ACHN (cell line): ENCODE measurements at regions not wholly inside any gene's neighbourhood (a gene's known extent, or its start where the extent isn't known, plus 50 kb on each side); places are given as distances from the start of the nearest gene placed in this dataset.

Source experiments
- DNase-seq: peaks from one replicate; pipeline ENCODE4 v3.0.0-alpha.2; 2015
- in situ Hi-C: cut with HindIII; loops from 2 replicates; pipeline ENCODE4 v1.10.0; 2017; ENCODE audit warnings: low sequenced_read_pairs, low pct_ligation_motif_present, low pct_unique_long_range_greater_than_20kb

DNA sequence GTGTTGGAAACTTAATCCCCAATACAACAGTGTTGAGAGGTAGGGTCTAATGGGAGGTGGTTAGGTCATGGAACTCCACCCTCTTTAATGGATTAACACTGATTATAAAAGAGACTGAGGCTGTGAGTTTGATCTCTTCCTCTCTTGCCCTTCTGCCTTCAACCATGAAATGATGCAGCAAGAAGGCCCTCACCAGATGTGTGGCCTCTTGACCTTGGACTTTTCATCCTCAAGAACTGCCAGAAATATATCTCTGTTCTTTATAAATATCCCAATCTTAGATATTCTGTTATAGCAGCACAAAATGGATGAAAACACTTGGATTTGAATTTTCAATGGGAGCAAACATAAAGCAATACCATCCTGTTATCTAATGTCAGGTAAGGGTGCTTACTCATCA lies 67.6 kb downstream of the NMUR2 start:
- in situ Hi-C loops, result no loop called here
- no peak for DNase-seq

DNA sequence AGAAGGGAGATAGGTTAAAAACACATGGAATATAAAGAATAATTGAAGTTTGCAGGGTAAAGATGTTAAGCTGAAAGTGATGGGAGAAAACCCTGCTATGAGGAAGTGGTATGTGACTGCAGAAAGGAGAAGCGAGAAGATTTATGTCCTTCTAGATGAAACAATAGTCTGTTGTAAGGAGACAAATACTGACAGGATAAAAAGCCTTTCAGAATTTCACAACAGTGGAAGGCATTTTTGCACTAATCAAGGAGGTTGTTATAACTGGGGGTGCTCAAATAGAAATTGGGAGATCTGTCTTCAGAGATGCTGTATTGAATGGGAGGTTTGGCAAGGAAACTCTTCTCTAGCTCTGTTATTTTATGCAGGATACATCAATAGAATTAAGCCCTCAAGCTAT lies 69.6 kb downstream of the NMUR2 start:
- in situ Hi-C loops, result no loop called here
- DNase-seq, result no peak

DNA sequence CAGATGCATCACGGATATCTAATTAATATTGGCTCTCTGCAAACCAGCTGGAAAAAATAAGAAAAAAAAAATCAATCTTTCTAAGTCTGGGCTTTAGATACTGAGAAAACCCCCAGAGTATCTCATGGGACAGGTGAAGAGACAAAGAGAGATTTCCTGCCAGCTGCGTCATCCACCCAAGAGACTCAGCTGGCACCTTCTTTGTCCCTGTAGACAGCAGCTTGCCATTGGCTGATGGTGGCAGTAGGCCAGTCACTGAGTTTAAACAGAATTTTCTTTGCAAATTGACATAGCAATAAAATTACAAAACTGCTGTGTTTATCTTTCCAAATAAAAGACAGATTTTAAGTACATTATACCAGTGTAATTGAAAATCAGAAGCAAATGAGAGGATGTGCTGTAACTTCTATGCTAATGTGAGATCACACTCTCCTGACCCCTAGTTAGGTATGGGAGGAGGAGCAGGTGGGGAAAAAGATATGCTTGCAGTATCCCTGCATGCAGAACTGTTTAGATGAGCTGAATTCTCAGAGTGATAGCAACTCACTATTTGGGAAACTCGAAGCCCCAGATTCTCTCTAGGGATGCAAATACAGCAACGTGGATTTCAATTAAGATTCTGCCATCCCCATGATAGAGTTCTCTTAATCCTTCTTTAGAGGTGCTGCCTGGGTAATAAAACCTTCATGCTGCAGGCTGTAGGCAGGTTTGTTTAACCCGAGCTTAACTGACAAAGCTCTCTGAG lies 72.2 kb downstream of the NMUR2 start:
- DNase-seq, result no peak
- in situ Hi-C loops, result no loop called here

DNA sequence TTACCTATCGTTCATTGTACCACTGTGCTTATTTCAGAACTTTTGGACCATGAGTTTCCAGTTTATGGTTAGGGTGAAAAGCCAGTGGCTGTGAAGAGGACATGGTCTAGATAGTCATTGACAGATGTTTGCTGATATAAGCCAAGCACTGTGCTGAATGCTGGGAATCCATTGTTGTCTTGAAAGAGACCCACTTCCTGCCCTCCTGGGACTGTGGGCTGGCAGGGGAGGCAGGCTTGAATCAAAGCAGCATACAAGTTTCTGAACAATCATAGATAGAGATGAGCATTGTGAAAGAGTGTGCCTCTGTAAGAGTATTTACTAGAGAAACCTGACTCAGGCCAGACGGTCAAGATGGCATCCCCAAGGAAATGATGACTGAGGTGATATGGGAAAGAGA lies 73.4 kb downstream of the NMUR2 start:
- DNase-seq, result no peak
- in situ Hi-C loops, result no loop called here

DNA sequence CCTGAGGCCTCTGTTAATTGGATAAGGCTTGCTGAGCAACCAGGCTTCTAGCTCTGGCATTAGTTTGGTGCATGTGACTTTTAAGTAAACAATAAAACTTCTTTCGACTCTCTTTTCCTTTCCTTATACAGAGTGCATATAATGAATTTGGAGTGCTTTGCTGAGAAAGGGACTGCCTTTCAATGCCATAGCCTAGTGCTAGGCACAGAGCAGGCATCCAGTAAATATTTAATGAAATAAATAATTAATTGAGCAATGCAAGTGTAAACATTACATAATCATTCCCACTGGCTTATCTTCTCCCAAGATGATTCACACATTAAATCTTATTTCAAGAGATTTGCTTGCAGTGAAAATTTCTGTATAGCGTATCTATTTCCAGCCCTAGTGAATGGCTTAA lies 74.1 kb downstream of the NMUR2 start:
- no peak for DNase-seq

DNA sequence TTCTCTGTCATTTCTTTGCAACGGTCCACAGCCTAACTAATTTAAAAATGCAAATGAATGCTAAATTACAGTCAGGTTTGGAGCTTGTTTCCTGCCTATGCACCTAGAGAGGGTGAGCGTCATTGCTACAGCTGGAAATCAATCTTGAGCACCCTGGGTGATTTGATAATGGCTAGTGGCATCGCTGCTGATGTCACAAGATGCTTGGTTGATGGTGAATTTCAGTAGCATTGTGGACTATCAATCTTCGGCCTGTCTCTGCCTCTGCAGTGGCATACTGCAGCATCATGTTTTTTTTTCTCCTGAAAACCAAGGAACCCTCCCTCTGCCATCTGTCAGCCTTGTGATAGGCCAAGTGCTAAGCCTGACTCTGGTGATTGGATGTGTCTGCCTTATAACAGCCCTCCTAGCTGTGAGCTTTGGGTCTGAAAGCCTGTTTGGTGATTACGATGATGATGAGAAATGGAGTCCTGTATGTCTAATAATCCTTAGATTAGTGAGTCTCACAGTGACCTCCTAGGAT lies 75.3 kb downstream of the NMUR2 start:
- no peak for DNase-seq
- in situ Hi-C loops, result no loop called here

More for the DNA sequence above, 74.1 kb downstream of the NMUR2 start:
- in situ Hi-C loops, result no loop called here

DNA sequence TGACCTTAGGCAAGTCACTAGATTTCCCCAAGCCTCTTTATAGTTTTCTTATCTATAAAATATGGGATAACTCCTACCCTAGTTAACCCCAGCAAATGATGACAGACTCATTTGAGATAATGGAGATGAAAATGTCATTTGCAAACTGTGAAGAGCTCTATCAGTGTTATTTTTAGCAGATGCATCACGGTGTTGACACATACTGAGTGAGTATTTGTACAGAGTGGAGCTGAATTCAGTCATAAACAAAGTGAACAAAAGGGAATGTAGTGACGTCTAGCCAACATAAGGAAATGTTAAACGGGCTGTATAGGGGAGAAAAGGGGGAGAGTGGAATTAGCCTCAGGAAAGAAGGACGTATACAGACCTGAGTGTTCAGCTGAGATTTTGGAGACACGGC lies 75.9 kb downstream of the NMUR2 start:
- DNase-seq, result no peak
- in situ Hi-C loops, result no loop called here

DNA sequence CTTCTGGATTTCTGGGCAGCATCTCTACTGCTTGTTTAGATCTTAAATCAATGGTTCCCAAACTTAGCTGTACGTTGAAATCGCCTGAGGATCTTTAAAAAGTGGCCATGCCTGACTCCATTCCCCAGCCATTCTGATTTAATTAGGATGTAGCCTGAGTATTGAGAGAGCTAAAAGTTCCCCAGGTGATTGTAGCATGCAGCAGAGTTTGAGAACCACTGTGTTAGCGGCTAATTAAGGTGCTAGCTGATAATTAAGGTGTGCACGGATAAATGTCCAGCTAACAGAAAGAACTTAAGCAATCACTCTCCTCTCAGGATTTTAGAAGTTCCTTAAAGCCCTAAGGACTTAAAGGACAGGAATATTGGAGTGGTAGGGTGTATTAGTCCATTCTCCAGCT lies 89.1 kb downstream of the NMUR2 start:
- in situ Hi-C loops, result no loop called here
- DNase-seq, result no peak

DNA sequence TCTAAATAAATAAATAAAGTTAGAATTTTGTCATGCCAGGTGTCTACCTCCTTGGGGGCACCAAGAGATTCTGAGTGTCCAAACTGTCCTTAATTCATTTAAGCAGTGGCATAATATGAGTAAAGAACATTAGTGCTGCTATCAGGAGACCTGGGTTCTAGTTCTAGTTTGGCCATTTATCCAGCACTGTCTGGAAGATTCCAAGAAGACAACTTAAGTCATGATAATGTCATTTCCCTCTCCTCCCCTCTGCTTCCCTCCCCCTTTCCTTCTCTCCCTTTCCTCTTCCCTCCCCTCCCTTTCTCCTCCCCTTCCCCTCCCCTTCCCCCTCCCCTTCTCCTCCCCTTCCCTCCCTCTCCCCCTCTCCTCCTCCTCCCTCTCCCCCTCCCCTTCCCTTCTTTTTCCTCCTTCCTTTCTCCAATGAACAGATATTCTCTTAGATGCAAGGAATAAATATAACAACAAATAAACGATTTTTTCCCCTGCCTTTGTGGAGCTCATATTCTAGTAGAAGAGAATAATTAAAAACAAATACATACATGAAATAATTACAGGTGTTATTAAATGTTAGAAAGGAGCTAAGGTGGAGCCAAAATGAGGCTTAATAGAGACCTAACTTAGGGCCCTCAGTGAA lies 90.8 kb downstream of the NMUR2 start:
- DNase-seq, result no peak
- in situ Hi-C loops, result no loop called here

DNA sequence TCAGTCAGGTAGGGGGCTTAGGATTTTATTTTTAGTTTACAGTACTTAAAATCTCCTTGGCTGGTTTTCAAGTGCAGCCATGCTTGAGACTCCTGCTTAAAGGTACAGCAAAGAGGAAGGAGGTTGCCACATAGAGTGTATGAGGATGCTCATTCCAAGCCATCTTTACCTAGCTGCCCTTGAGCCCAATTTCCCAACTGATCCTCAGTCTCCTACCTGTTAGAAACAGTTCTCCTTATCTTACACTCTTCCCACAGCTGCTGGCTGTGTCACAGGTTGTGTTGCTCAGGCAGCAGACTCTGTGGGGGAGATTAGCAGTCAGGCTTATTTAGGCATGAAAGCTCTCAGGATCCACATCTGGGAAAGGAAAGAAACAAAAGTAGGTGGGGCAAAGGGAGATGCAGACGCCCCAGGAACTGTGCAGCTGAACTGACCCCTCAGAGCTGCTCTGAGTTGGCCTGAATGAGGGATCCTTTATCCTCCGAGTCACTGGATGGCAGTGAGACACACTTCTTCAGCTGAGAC lies 95.1 kb downstream of the NMUR2 start:
- in situ Hi-C loops, result no loop called here
- DNase-seq, result no peak

DNA sequence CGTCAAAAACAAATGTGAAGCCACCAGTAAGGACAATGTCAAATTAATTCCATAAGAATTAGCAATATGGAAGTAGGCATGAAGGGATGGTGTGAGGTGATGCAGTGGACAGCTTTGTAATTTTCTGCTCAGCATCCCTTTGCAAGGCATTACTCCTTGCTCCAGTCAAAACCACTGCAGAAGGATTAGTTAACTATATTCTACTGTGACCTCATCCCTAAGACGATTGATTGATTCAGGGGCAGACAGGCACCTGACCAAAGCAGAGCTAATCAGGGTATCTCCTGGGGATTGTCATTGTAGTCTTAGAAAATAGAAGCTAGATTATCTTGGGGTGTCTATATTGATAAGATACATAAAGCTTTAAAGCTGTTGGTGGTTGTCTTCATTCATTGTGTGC lies 98.7 kb downstream of the NMUR2 start:
- in situ Hi-C loops, result no loop called here
- no peak for DNase-seq

DNA sequence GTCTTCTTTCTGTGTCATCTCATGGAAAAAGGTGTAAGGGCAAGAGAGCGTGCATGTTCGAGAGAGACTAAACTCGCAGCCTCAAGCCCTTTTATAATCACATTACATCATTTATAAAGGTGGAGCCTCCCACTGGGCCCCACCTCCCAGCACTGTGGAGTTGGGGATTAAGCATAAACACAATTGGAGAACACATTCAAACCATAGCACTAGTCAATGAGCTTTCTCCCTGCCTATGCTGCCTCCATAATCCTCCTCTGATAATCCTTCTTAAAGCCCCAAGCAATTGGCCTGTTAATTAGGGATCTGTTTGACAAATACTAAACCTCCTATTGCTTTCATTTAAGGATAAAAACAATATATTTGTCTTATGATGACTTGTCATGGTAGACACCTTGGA lies 99.6 kb downstream of the NMUR2 start:
- no peak for DNase-seq
- in situ Hi-C loops, result no loop called here

DNA sequence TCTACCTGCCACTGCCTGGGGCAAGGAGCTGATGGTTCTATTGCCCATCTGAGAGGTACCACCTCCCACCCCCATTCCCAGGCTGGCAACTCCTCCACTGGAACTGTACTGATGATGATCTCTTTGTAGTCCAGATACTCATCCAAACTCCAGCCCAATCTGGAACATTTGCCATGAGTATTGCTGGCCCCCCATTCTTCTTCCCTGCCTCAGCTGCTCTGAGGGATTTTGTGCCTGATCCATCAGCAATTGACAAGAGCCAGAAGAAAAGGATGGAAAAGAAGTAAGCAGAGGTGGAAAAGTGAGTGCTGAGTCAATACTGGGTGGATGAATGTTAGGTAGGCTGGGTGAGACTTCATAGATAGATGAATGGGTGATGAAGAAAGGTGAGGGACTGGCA lies 101.2 kb downstream of the NMUR2 start:
- in situ Hi-C loops, result no loop called here

DNA sequence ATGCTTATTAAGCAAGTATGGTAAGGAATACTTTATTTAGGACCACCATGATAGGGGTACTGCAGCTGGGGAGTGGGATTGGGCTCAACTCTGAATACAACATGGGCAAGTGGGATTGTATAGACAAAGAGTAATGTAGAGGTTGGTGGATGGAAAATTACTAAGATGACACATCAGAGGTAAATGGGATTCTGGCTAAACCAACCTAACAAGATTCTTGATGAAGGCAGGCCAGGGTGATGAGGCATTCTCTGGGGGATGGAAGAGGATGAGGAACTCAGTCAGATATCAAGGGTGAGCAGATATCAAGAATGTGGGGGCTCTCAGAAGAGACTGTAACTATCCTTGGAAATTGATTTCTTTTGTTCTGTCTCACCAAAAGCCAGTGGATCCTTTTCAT lies 107.2 kb downstream of the NMUR2 start:
- no peak for DNase-seq
- in situ Hi-C loops, result no loop called here

More for the DNA sequence above, 101.2 kb downstream of the NMUR2 start:
- no peak for DNase-seq

DNA sequence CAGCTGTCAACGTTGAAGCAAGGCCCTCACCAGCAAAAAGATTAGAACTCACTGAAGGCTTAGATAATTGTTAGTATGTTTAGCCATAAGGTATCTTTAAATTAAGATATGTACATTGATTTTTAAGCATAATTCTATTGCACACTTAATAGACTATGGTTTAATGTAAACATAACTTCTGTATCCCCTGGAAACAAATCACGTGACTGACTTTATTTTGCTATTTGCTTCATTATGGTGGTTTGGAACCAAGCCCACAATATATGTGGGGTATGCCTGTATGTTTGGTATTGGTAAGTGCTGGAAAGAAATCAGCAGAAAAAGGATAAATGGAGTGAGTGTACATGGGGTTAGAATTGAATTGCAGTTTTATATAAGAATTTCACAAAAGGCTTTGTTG lies 111.9 kb downstream of the NMUR2 start:
- in situ Hi-C loops, result no loop called here
- DNase-seq, result no peak

DNA sequence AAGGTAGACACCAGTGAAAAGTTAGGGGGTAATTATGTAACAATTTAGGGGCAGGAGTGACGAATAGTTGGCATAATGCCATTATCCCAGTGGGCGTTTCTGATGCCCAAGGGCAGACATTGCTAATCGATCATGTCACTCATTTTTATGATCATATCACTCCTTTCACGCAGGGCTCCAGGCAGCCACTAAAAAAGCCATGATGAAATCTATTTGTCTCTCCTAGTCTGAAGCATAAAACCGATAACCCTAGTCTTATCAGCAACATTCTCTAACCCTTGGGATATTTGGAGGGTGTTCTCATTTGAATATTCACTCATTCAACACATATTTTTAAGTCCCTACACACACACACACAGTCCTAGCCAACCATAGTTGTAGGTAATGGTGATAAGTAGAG lies 114.9 kb downstream of the NMUR2 start:
- DNase-seq, result no peak

DNA sequence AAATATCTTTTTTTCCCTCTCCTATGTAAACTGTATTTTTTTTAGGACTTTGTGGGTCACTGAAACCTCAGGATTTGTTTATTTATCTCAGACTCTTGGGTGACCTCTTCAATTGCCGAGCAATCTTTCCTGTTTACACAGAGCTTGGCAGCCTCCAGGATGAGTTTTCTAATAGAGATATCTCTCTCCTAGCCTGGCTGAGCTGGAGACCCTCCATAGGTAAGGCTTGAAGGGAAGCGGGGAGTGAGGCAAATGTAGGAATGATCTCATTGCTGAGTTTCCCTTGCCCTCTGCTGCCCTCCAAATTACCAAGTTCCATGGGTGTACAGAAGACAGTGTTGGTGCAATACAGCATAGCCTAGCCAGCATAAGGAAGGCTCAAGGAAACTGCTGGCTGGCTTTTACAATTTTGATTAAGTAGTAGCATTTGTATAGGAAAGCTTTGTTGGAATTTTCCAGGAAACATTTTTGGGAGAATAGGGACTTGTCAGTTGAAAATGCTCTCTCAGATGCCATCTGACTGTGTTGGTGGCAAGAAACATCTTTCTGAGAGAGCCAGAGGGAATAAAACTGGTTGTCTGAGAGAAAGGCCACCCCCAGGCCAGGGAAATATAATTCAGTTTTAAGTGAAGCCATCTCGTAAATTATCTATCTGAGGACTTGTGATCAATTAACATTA lies 116.0 kb downstream of the NMUR2 start:
- in situ Hi-C loops, result no loop called here
- DNase-seq, result no peak

More for the DNA sequence above, 114.9 kb downstream of the NMUR2 start:
- in situ Hi-C loops, result no loop called here

DNA sequence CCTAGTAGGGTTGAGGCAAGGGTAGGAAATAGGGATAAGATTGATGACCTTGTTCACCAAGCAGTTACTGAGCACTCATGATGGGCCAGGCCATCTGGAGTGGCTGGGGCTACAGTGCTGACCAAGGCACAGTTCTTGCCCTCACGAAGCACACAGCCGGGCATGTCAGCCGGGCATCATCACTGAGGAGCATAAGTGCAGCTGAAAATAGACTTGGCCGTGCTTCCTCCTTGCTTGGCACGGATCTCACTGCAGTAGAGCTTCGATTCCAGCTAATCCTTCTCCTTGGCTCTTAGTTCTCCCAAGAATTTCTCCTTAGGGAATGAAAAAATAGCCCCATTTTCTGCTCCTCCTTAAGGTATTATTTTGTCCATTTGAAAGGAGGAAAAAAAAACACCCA lies 116.6 kb downstream of the NMUR2 start:
- in situ Hi-C loops, result no loop called here
- DNase-seq, result no peak

DNA sequence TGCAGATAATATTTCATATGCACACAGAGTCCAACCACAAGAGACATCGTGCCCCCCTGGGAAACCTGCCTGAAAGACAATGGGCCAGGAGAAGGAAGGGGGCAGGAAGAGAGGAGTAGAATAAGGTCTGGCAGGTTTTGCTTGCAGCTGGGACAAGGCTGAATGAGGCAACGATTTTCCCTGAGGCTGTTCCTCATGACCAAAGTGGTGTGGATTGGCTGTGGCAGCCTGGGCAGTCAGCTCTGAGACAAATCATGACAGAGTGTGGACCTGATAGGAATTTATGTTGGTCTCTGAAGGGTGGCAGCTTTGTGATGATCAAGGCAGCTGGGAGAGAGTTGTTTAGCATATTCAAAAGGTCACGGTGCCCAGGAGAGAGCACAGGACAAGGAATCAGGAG lies 119.3 kb downstream of the NMUR2 start:
- no peak for DNase-seq
- in situ Hi-C loops, result no loop called here
